ENCODE measurements at regions not wholly inside any gene's neighbourhood (a gene's known extent, or its start where the extent isn't known, plus 50 kb on each side); places are given as distances from the start of the nearest gene placed in this dataset.

DNA sequence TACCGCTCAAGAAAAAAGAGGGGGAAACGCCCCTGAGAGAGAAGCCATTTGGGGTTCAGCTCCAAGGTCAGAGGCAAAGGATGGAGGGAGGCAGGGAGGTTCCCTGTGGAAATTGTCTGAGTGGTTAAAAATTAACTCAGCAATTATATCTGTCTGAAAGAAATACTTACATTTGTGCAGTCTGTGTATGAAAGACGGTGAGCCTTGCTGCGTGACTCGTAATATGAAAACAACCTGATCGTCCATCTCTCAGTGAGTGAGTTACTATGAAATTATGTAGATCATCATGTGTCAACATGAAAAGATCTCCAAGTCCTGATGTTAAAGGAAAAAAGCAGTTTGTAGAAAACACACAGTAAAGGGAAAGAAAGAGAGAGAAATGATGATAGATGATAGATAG is 67.2 kb upstream of the FAM204A start:
- WGBS (ENCODE audit: extremely low coverage, insufficient coverage, low lambda C conversion rate): no CpG with 5 or more reads among the region's 6 CpGs
- H3K36me3 ChIP-seq (ENCODE audit: control insufficient read depth, insufficient read depth, low read length): no peaks in the 10 kb centered on the region
- H2BK5ac ChIP-seq (ENCODE audit: low read length): no peak overlapping the region
- H4K8ac ChIP-seq (ENCODE audit: low read depth, low read length): no peak overlapping the region
- H3K79me2 ChIP-seq (ENCODE audit: control insufficient read depth, insufficient read depth, low read length): no peaks in the 10 kb centered on the region
- no peak overlapping the region for H3K4me2 ChIP-seq (ENCODE audit: low read length)
- H2BK120ac ChIP-seq (ENCODE audit: low read depth, low read length): no peak overlapping the region
- H2AK5ac ChIP-seq (ENCODE audit: low read length): no peak overlapping the region
- H3K9ac ChIP-seq (ENCODE audit: low read length): no peak overlapping the region
- H3K4me1 ChIP-seq (ENCODE audit: control insufficient read depth, low read depth, low read length): peaks cover 4% of the 10 kb centered on the region
- no peak overlapping the region for H3K27ac ChIP-seq (ENCODE audit: low read depth, low read length)
- no peaks in the 10 kb centered on the region for H3K79me1 ChIP-seq (ENCODE audit: low read length)
- no peak overlapping the region for H3K4ac ChIP-seq (ENCODE audit: low read depth, low read length)
- no peak overlapping the region for H3K23ac ChIP-seq (ENCODE audit: low read length)
- no peak overlapping the region for H4K5ac ChIP-seq (ENCODE audit: low read length)
- H3K18ac ChIP-seq (ENCODE audit: low read length): no peak overlapping the region
- no peak overlapping the region for H3K4me3 ChIP-seq (ENCODE audit: low read length)
- no peaks in the 10 kb centered on the region for H3K27me3 ChIP-seq (ENCODE audit: insufficient read depth, low read length, poor library complexity)
- H3K56ac ChIP-seq (ENCODE audit: low read length): no peak overlapping the region
- DNase-seq: no peak
- no peak overlapping the region for H2BK15ac ChIP-seq (replicated peaks; ENCODE audit: low read depth)

- H3K18ac ChIP-seq (ENCODE audit: low read length): no peak overlapping the region
- peak; percentile 17 for DNase-seq
- H3K23ac ChIP-seq (ENCODE audit: low read length): no peak overlapping the region
- no peaks in the 10 kb centered on the region for H3K36me3 ChIP-seq (ENCODE audit: control insufficient read depth, insufficient read depth, low read length)
- no peak overlapping the region for H3K9ac ChIP-seq (ENCODE audit: low read length)
- no peak overlapping the region for H3K27ac ChIP-seq (ENCODE audit: low read depth, low read length)
- no peaks in the 10 kb centered on the region for H3K79me2 ChIP-seq (ENCODE audit: control insufficient read depth, insufficient read depth, low read length)
- H3K56ac ChIP-seq (ENCODE audit: low read length): no peak overlapping the region
- H3K4ac ChIP-seq (ENCODE audit: low read depth, low read length): no peak overlapping the region
- WGBS (ENCODE audit: extremely low coverage, insufficient coverage, low lambda C conversion rate): no CpG with 5 or more reads among the region's 9 CpGs
- H2BK120ac ChIP-seq (ENCODE audit: low read depth, low read length): no peak overlapping the region
- no peaks in the 10 kb centered on the region for H3K27me3 ChIP-seq (ENCODE audit: insufficient read depth, low read length, poor library complexity)
- no peaks in the 10 kb centered on the region for H3K79me1 ChIP-seq (ENCODE audit: low read length)
- no peak overlapping the region for H4K8ac ChIP-seq (ENCODE audit: low read depth, low read length)
- no peak overlapping the region for H4K5ac ChIP-seq (ENCODE audit: low read length)
- no peak overlapping the region for H2BK15ac ChIP-seq (replicated peaks; ENCODE audit: low read depth)
- H2BK5ac ChIP-seq (ENCODE audit: low read length): no peak overlapping the region
- H3K4me1 ChIP-seq (ENCODE audit: control insufficient read depth, low read depth, low read length): peaks cover 4% of the 10 kb centered on the region
- H3K4me2 ChIP-seq (ENCODE audit: low read length): no peak overlapping the region
- H2AK5ac ChIP-seq (ENCODE audit: low read length): no peak overlapping the region
- H3K4me3 ChIP-seq (ENCODE audit: low read length): no peak overlapping the region
Measured at GRCh38 chr10:118408181-118408580, 66.1 kb upstream of the FAM204A start.

DNA sequence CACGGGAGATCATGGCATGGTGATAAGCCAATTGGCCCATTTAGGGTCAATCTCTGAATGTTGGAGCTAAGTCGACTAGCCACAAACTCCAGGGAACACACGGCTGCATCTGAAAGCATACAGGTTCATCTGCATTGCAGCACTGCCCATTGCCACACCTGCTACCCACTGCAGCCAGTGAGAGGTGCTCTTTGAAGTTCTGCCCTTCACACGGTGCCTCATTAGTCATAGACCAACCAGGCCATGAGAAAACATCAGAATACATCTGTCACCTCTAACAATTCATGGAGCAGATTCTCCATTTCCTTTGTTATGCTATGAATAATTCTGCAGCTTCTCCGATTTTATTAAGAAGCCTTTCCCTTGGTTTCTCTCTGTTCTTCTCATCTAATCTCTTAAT is 65.7 kb upstream of the FAM204A start:
- no peaks in the 10 kb centered on the region for H3K79me1 ChIP-seq (ENCODE audit: low read length)
- H3K23ac ChIP-seq (ENCODE audit: low read length): no peak overlapping the region
- no peaks in the 10 kb centered on the region for H3K79me2 ChIP-seq (ENCODE audit: control insufficient read depth, insufficient read depth, low read length)
- H2BK120ac ChIP-seq (ENCODE audit: low read depth, low read length): no peak overlapping the region
- H2BK15ac ChIP-seq (replicated peaks; ENCODE audit: low read depth): no peak overlapping the region
- WGBS (ENCODE audit: extremely low coverage, insufficient coverage, low lambda C conversion rate): no CpG with 5 or more reads among the region's 5 CpGs
- no peak overlapping the region for H2AK5ac ChIP-seq (ENCODE audit: low read length)
- H3K36me3 ChIP-seq (ENCODE audit: control insufficient read depth, insufficient read depth, low read length): no peaks in the 10 kb centered on the region
- peak overlapping the region; percentile 9 for H3K56ac ChIP-seq (ENCODE audit: low read length)
- H3K4ac ChIP-seq (ENCODE audit: low read depth, low read length): no peak overlapping the region
- H4K5ac ChIP-seq (ENCODE audit: low read length): no peak overlapping the region
- H3K27me3 ChIP-seq (ENCODE audit: insufficient read depth, low read length, poor library complexity): no peaks in the 10 kb centered on the region
- H3K4me3 ChIP-seq (ENCODE audit: low read length): no peak overlapping the region
- no peak overlapping the region for H3K4me2 ChIP-seq (ENCODE audit: low read length)
- no peak overlapping the region for H3K27ac ChIP-seq (ENCODE audit: low read depth, low read length)
- no peak overlapping the region for H3K18ac ChIP-seq (ENCODE audit: low read length)
- DNase-seq: no peak
- H4K8ac ChIP-seq (ENCODE audit: low read depth, low read length): no peak overlapping the region
- peak overlapping the region; percentile 33 for H2BK5ac ChIP-seq (ENCODE audit: low read length)
- H3K9ac ChIP-seq (ENCODE audit: low read length): no peak overlapping the region
- H3K4me1 ChIP-seq (ENCODE audit: control insufficient read depth, low read depth, low read length): peaks cover 4% of the 10 kb centered on the region

DNA sequence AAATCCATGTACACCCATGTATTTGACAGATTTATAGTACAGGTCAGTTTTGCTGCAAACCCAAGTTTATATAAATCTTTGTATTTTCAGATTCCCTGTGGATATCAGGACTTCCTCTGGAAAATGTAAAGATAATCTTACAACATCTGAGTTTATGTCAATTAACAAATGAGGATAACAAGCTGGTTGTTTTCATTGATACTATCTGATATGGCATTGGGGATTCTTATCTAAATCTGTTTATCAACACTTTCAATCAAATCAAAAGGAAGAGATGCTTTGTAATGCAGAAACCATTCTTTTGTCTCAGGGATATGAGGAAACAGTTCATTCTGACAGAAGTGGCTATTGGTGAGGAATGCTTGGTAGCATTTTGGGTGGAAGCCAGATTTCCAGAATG is 64.9 kb upstream of the FAM204A start:
- Histone ChIP-seq H3K36me3 (ENCODE audit: control insufficient read depth, insufficient read depth, low read length) (no peaks in the 10 kb centered on the region), H3K79me1 (ENCODE audit: low read length) (no peaks in the 10 kb centered on the region), H3K4ac (ENCODE audit: low read depth, low read length) (no peak overlapping the region), H3K4me3 (ENCODE audit: low read length) (no peak overlapping the region), H2BK120ac (ENCODE audit: low read depth, low read length) (no peak overlapping the region), H3K18ac (ENCODE audit: low read length) (no peak overlapping the region), H3K4me1 (ENCODE audit: control insufficient read depth, low read depth, low read length) (peaks cover 4% of the 10 kb centered on the region), H3K56ac (ENCODE audit: low read length) (no peak overlapping the region), H2AK5ac (ENCODE audit: low read length) (no peak overlapping the region), H3K27ac (ENCODE audit: low read depth, low read length) (no peak overlapping the region), H2BK5ac (ENCODE audit: low read length) (no peak overlapping the region), H4K8ac (ENCODE audit: low read depth, low read length) (no peak overlapping the region), H3K79me2 (ENCODE audit: control insufficient read depth, insufficient read depth, low read length) (no peaks in the 10 kb centered on the region), H3K9ac (ENCODE audit: low read length) (no peak overlapping the region), H3K4me2 (ENCODE audit: low read length) (no peak overlapping the region), H4K5ac (ENCODE audit: low read length) (no peak overlapping the region), H3K23ac (ENCODE audit: low read length) (no peak overlapping the region), H3K27me3 (ENCODE audit: insufficient read depth, low read length, poor library complexity) (no peaks in the 10 kb centered on the region), H2BK15ac (replicated peaks; ENCODE audit: low read depth) (no peak overlapping the region)
- DNase-seq: peak; percentile 35

DNA sequence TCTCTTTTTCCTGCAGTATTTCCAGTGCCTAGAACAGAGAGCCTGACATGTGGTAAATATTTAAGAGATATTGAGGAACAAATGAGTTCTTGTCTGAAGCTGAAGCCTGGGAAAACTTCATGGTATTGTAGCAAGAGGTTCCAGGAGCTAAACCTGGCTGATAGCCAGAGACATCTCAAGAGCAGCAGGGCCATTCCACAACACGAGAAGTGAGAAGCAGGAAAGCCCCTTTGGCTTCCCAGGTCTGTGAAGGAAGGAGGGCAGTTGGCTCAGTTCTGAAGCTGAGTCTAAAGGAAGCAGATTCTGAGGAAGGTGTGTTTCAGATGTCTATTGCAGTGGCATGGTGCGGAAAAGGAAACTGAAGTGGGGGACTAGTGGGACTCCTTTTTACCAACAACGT is 63.8 kb upstream of the FAM204A start:
- no CpG with 5 or more reads among the region's 3 CpGs for WGBS (ENCODE audit: extremely low coverage, insufficient coverage, low lambda C conversion rate)
- Histone ChIP-seq H2AK5ac (ENCODE audit: low read length) (no peak overlapping the region), H2BK5ac (ENCODE audit: low read length) (no peak overlapping the region), H3K27me3 (ENCODE audit: insufficient read depth, low read length, poor library complexity) (no peaks in the 10 kb centered on the region), H3K4me1 (ENCODE audit: control insufficient read depth, low read depth, low read length) (peaks cover 4% of the 10 kb centered on the region), H3K4me3 (ENCODE audit: low read length) (no peak overlapping the region), H4K5ac (ENCODE audit: low read length) (no peak overlapping the region), H3K23ac (ENCODE audit: low read length) (no peak overlapping the region), H3K9ac (ENCODE audit: low read length) (no peak overlapping the region), H3K36me3 (ENCODE audit: control insufficient read depth, insufficient read depth, low read length) (no peaks in the 10 kb centered on the region), H2BK120ac (ENCODE audit: low read depth, low read length) (no peak overlapping the region), H3K18ac (ENCODE audit: low read length) (no peak overlapping the region), H3K56ac (ENCODE audit: low read length) (peak overlapping the region; percentile 44), H3K4ac (ENCODE audit: low read depth, low read length) (no peak overlapping the region), H3K79me1 (ENCODE audit: low read length) (no peaks in the 10 kb centered on the region), H4K8ac (ENCODE audit: low read depth, low read length) (no peak overlapping the region), H3K79me2 (ENCODE audit: control insufficient read depth, insufficient read depth, low read length) (no peaks in the 10 kb centered on the region), H2BK15ac (replicated peaks; ENCODE audit: low read depth) (no peak overlapping the region), H3K4me2 (ENCODE audit: low read length) (no peak overlapping the region), H3K27ac (ENCODE audit: low read depth, low read length) (no peak overlapping the region)
- peak; percentile 65 for DNase-seq

- no peak overlapping the region for H2BK120ac ChIP-seq (ENCODE audit: low read depth, low read length)
- no peak overlapping the region for H3K4me3 ChIP-seq (ENCODE audit: low read length)
- no peaks in the 10 kb centered on the region for H3K79me1 ChIP-seq (ENCODE audit: low read length)
- H3K4ac ChIP-seq (ENCODE audit: low read depth, low read length): no peak overlapping the region
- H4K8ac ChIP-seq (ENCODE audit: low read depth, low read length): no peak overlapping the region
- H3K23ac ChIP-seq (ENCODE audit: low read length): no peak overlapping the region
- DNase-seq: no peak
- H3K27ac ChIP-seq (ENCODE audit: low read depth, low read length): no peak overlapping the region
- no peak overlapping the region for H2BK5ac ChIP-seq (ENCODE audit: low read length)
- no CpG with 5 or more reads among the region's 3 CpGs for WGBS (ENCODE audit: extremely low coverage, insufficient coverage, low lambda C conversion rate)
- H3K56ac ChIP-seq (ENCODE audit: low read length): no peak overlapping the region
- H2BK15ac ChIP-seq (replicated peaks; ENCODE audit: low read depth): no peak overlapping the region
- H3K27me3 ChIP-seq (ENCODE audit: insufficient read depth, low read length, poor library complexity): no peaks in the 10 kb centered on the region
- no peak overlapping the region for H3K4me2 ChIP-seq (ENCODE audit: low read length)
- no peak overlapping the region for H3K18ac ChIP-seq (ENCODE audit: low read length)
- no peak overlapping the region for H3K9ac ChIP-seq (ENCODE audit: low read length)
- no peak overlapping the region for H4K5ac ChIP-seq (ENCODE audit: low read length)
- H3K4me1 ChIP-seq (ENCODE audit: control insufficient read depth, low read depth, low read length): peaks cover 4% of the 10 kb centered on the region
- no peaks in the 10 kb centered on the region for H3K79me2 ChIP-seq (ENCODE audit: control insufficient read depth, insufficient read depth, low read length)
- no peak overlapping the region for H2AK5ac ChIP-seq (ENCODE audit: low read length)
- no peaks in the 10 kb centered on the region for H3K36me3 ChIP-seq (ENCODE audit: control insufficient read depth, insufficient read depth, low read length)
Measured at GRCh38 chr10:118403967-118404366, 61.8 kb upstream of the FAM204A start.
